ENCODE measurements at regions not wholly inside any gene's neighbourhood (a gene's known extent, or its start where the extent isn't known, plus 50 kb on each side); places are given as distances from the start of the nearest gene placed in this dataset.

- H3K36me3 ChIP-seq (ENCODE audit: control insufficient read depth, insufficient read depth, low read length): no peaks in the 10 kb centered on the region
- no peaks in the 10 kb centered on the region for H3K9me3 ChIP-seq (ENCODE audit: control insufficient read depth, low read length)
- no peak overlapping the region for H3K4me2 ChIP-seq (ENCODE audit: low read length)
- no peaks in the 10 kb centered on the region for H3K79me2 ChIP-seq
- H3K27me3 ChIP-seq (ENCODE audit: control insufficient read depth, insufficient read depth, low read length): no peaks in the 10 kb centered on the region
- no peaks in the 10 kb centered on the region for H3K4me1 ChIP-seq
- H3K27ac ChIP-seq: no peak overlapping the region
- H3K9ac ChIP-seq: no peak overlapping the region
- no peak overlapping the region for H2AFZ ChIP-seq
- no peak for TF ChIP-seq CTCF (IDR thresholded peaks at IDR 0.05)
- H3K4me3 ChIP-seq (ENCODE audit: low read depth, low read length): no peak overlapping the region
Measured at GRCh38 chr17:36671144-36671543, 69.8 kb downstream of the MRM1 start.

- H3K79me2 ChIP-seq: no peaks in the 10 kb centered on the region
- no peaks in the 10 kb centered on the region for H3K4me1 ChIP-seq
- H3K9ac ChIP-seq: no peak overlapping the region
- no peak overlapping the region for H3K27ac ChIP-seq
- H2AFZ ChIP-seq: no peak overlapping the region
- TF ChIP-seq CTCF (IDR thresholded peaks at IDR 0.05): no peak
- no peaks in the 10 kb centered on the region for H3K9me3 ChIP-seq (ENCODE audit: control insufficient read depth, low read length)
- no peak overlapping the region for H3K4me3 ChIP-seq (ENCODE audit: low read depth, low read length)
- no peak overlapping the region for H3K4me2 ChIP-seq (ENCODE audit: low read length)
- H3K36me3 ChIP-seq (ENCODE audit: control insufficient read depth, insufficient read depth, low read length): no peaks in the 10 kb centered on the region
- no peaks in the 10 kb centered on the region for H3K27me3 ChIP-seq (ENCODE audit: control insufficient read depth, insufficient read depth, low read length)
Measured at GRCh38 chr17:36672403-36672918, 71.1 kb downstream of the MRM1 start.

- H3K9ac ChIP-seq: no peak overlapping the region
- H3K4me1 ChIP-seq: no peaks in the 10 kb centered on the region
- H3K79me2 ChIP-seq: no peaks in the 10 kb centered on the region
- no peak overlapping the region for H3K27ac ChIP-seq
- H3K4me3 ChIP-seq (ENCODE audit: low read depth, low read length): no peak overlapping the region
- H3K27me3 ChIP-seq (ENCODE audit: control insufficient read depth, insufficient read depth, low read length): no peaks in the 10 kb centered on the region
- TF ChIP-seq CTCF (IDR thresholded peaks at IDR 0.05): no peak
- H3K4me2 ChIP-seq (ENCODE audit: low read length): no peak overlapping the region
- H3K36me3 ChIP-seq (ENCODE audit: control insufficient read depth, insufficient read depth, low read length): no peaks in the 10 kb centered on the region
- H2AFZ ChIP-seq: no peak overlapping the region
- H3K9me3 ChIP-seq (ENCODE audit: control insufficient read depth, low read length): no peaks in the 10 kb centered on the region
Measured at GRCh38 chr17:36673068-36673467, 71.7 kb downstream of the MRM1 start.

- TF ChIP-seq CTCF (IDR thresholded peaks at IDR 0.05): no peak
- Histone ChIP-seq H3K4me3 (ENCODE audit: low read depth, low read length) (no peak overlapping the region), H3K9ac (no peak overlapping the region), H3K4me1 (no peaks in the 10 kb centered on the region), H3K4me2 (ENCODE audit: low read length) (no peak overlapping the region), H2AFZ (no peak overlapping the region), H3K36me3 (ENCODE audit: control insufficient read depth, insufficient read depth, low read length) (no peaks in the 10 kb centered on the region), H3K27ac (no peak overlapping the region), H3K27me3 (ENCODE audit: control insufficient read depth, insufficient read depth, low read length) (no peaks in the 10 kb centered on the region), H3K9me3 (ENCODE audit: control insufficient read depth, low read length) (no peaks in the 10 kb centered on the region), H3K79me2 (no peaks in the 10 kb centered on the region)
Measured at GRCh38 chr17:36673637-36674277, 72.4 kb downstream of the MRM1 start.

GRCh38 chr17:36674278-36674650, 72.9 kb downstream of the MRM1 start:
- Histone ChIP-seq H3K4me1 (no peaks in the 10 kb centered on the region), H3K9ac (no peak overlapping the region), H3K27ac (no peak overlapping the region), H3K79me2 (no peaks in the 10 kb centered on the region), H3K4me3 (ENCODE audit: low read depth, low read length) (no peak overlapping the region), H3K9me3 (ENCODE audit: control insufficient read depth, low read length) (no peaks in the 10 kb centered on the region), H3K4me2 (ENCODE audit: low read length) (no peak overlapping the region), H3K36me3 (ENCODE audit: control insufficient read depth, insufficient read depth, low read length) (no peaks in the 10 kb centered on the region), H3K27me3 (ENCODE audit: control insufficient read depth, insufficient read depth, low read length) (no peaks in the 10 kb centered on the region), H2AFZ (no peak overlapping the region)
- no peak for TF ChIP-seq CTCF (IDR thresholded peaks at IDR 0.05)
